K562 (cell line): ENCODE measurements at regions not wholly inside any gene's neighbourhood (a gene's known extent, or its start where the extent isn't known, plus 50 kb on each side); places are given as distances from the start of the nearest gene placed in this dataset.

Experiments
- ATAC-seq: fragments of 200-7000 bp; cut with Tn5 transposase; 3 replicates; pipeline ENCODE4 v1.9.1; 2020; ENCODE audit warnings: moderate library complexity
- BruUV-seq: library from RNA; stranded (reverse); fragments of 400-500 nt; replicated peaks from 2 replicates; lab custom pipeline; 2021; lab: Mats Ljungman, UMichigan
- CTCF ChIA-PET: fragments of 300-600 bp; formaldehyde crosslinking; extraction: SDS; loops from one replicate; lab custom pipeline; 2021; ENCODE audit warnings: low intra/inter-chr PET ratio; lab: Yijun Ruan, JAX
- POLR2A ChIA-PET: fragments of 300-600, 350-650 bp; sonication (Branson Sonifier 250); formaldehyde crosslinking; extraction: SDS; loops from one replicate; lab custom pipeline; 2021; ENCODE audit warnings: antibody characterized with exemption, inconsistent platforms; lab: Yijun Ruan, JAX
- DNase-seq, 4 experiments: peaks; one replicate each; pipeline versions ENCODE4 v3.0.0 to v3.0.0-alpha.2; 2011 to 2018; ENCODE audit warnings: low spot score in 3 of 4, mixed read lengths in 3 of 4; ENCODE audit errors: extremely low read depth in 1 of 4
- FAIRE-seq: peaks from 2 replicates; lab custom pipeline; 2011; peaks lifted over from hg19 to GRCh38; lab: Jason Lieb, UNC
- H2AFZ ChIP-seq: 2 replicates; pipeline ENCODE4 v1.6.0; 2011; ENCODE audit warnings: low read depth, low read length, control low read depth, inconsistent platforms
- H3K27ac ChIP-seq: fragments of 200-600 bp; 3 replicates; pipeline ENCODE4 v1.8.0; 2011; ENCODE audit warnings: low read depth, mild to moderate bottlenecking, control low read depth, inconsistent platforms, low read length, moderate library complexity, mixed read lengths; ENCODE audit errors: extremely low read depth
- H3K27me3 ChIP-seq, 2 experiments: fragments of 300-600 bp in 1 of 2; 2 replicates in 1 of 2; 3 replicates in 1 of 2; pipeline versions ENCODE4 v1.6.0 to v1.8.0; 2011; ENCODE audit warnings: inconsistent platforms in 2 of 2, low read length in 2 of 2, mild to moderate bottlenecking in 1 of 2, mixed read lengths in 1 of 2, moderate library complexity in 1 of 2; ENCODE audit not compliant: control insufficient read depth in 2 of 2, insufficient read depth in 2 of 2
- H3K36me3 ChIP-seq: fragments of 300-600 bp; 3 replicates; pipeline ENCODE4 v1.8.0; 2011; ENCODE audit warnings: mild to moderate bottlenecking, low read length, inconsistent platforms; ENCODE audit not compliant: control insufficient read depth, insufficient read depth
- H3K4me1 ChIP-seq, 2 experiments: fragments of 200-600 bp in 1 of 2; replicated peaks in 1 of 2; 2 replicates in 1 of 2; 3 replicates in 1 of 2; pipeline versions ENCODE4 v1.5.1 to v1.8.0; 2011; ENCODE audit warnings: inconsistent platforms in 2 of 2, low read length in 2 of 2, mild to moderate bottlenecking in 1 of 2, mixed read lengths in 1 of 2, moderate library complexity in 1 of 2; ENCODE audit not compliant: control insufficient read depth in 2 of 2, insufficient read depth in 2 of 2
- H3K4me2 ChIP-seq: 2 replicates; pipeline ENCODE4 v1.6.1; 2011; ENCODE audit warnings: low read length, control low read depth, inconsistent platforms, mixed read lengths; ENCODE audit not compliant: insufficient read depth
- H3K4me3 ChIP-seq: fragments of 200-600 bp; sonication (generic), shearing (Covaris generic); 2 replicates; pipeline ENCODE4 v1.5.1; 2016; ENCODE audit warnings: control low read depth, inconsistent platforms
- H3K79me2 ChIP-seq: fragments of 200-600 bp; 3 replicates; pipeline ENCODE4 v1.8.0; 2011; ENCODE audit warnings: low read length, inconsistent platforms; ENCODE audit not compliant: control insufficient read depth, insufficient read depth
- H3K9ac ChIP-seq, 2 experiments: 2 replicates each; pipeline versions ENCODE4 v1.6.0 to v1.6.1; 2011; ENCODE audit warnings: low read depth in 2 of 2, low read length in 2 of 2, control low read depth in 1 of 2, inconsistent platforms in 1 of 2, mild to moderate bottlenecking in 1 of 2, mixed read lengths in 1 of 2; ENCODE audit not compliant: insufficient read depth in 1 of 2
- H3K9me1 ChIP-seq: one replicate; pipeline ENCODE4 v1.6.0; 2011; ENCODE audit warnings: inconsistent platforms, mild to moderate bottlenecking, low read length, moderate library complexity; ENCODE audit not compliant: control insufficient read depth, insufficient read depth
- H3K9me3 ChIP-seq: replicated peaks from 2 replicates; pipeline ENCODE4 v1.5.1; 2011; ENCODE audit warnings: low read depth, low read length, inconsistent platforms; ENCODE audit not compliant: control insufficient read depth, insufficient read depth
- H4K20me1 ChIP-seq: replicated peaks from 2 replicates; pipeline ENCODE4 v1.6.1; 2011; ENCODE audit warnings: low read length, inconsistent platforms, mixed read lengths; ENCODE audit not compliant: control insufficient read depth, insufficient read depth
- ARHGAP35 ChIP-seq: fragments of 450-650 bp; IDR thresholded peaks from 2 replicates; pipeline ENCODE4 v1.6.1; 2018; ENCODE audit not compliant: partially characterized antibody
- BHLHE40 ChIP-seq: IDR thresholded peaks from 2 replicates; pipeline ENCODE4 v1.6.1; 2011; ENCODE audit warnings: low read length, improper control_type of control experiment
- ESRRA ChIP-seq: fragments of 450-650 bp; IDR thresholded peaks from 2 replicates; pipeline ENCODE4 v1.6.1; 2014; ENCODE audit warnings: low read depth, mild to moderate bottlenecking, moderate library complexity, borderline replicate concordance
- ETS2 ChIP-seq: IDR thresholded peaks from 2 replicates; pipeline ENCODE4 v1.6.1; 2016; ENCODE audit warnings: borderline replicate concordance, missing genetic modification characterization, mild to moderate bottlenecking, moderate library complexity, missing compliant biosample characterization; ENCODE audit not compliant: poor library complexity, severe bottlenecking
- FOS ChIP-seq: IDR thresholded peaks from 3 replicates; pipeline ENCODE4 v1.6.1; 2011; ENCODE audit not compliant: insufficient read length; ENCODE audit errors: extremely low read depth
- MAX ChIP-seq: sonication (generic); formaldehyde crosslinking; IDR thresholded peaks from 2 replicates; pipeline ENCODE4 v1.9.0; 2022; ENCODE audit warnings: mild to moderate bottlenecking, missing genetic modification reagents
- NBN ChIP-seq: fragments of 450-650 bp; IDR thresholded peaks from 2 replicates; pipeline ENCODE4 v1.6.1; 2016; ENCODE audit warnings: low read depth, mild to moderate bottlenecking
- PREB ChIP-seq: sonication (generic); formaldehyde crosslinking; IDR thresholded peaks from 2 replicates; pipeline ENCODE4 v1.8.1; 2023; ENCODE audit warnings: mild to moderate bottlenecking, missing genetic modification reagents
- RBM34 ChIP-seq: fragments of 200-400 bp; formaldehyde crosslinking; IDR thresholded peaks from 2 replicates; pipeline ENCODE4 v1.6.1; 2018; ENCODE audit warnings: low read length, borderline replicate concordance; ENCODE audit not compliant: insufficient read depth
- SNRNP70 ChIP-seq: fragments of 200-400 bp; formaldehyde crosslinking; optimal IDR thresholded peaks from 2 replicates; pipeline ENCODE3; 2017; ENCODE audit warnings: low read depth, low read length
- TCF15 ChIP-seq: fragments of 250-450 bp; sonication (Bioruptor Pico); IDR thresholded peaks from 2 replicates; pipeline ENCODE4 v1.8.0; 2022; ENCODE audit warnings: moderate library complexity, mild to moderate bottlenecking, inconsistent platforms
- TFAM ChIP-seq: fragments of 250-450 bp; sonication (Bioruptor Pico); conservative IDR thresholded peaks from 2 replicates; pipeline ENCODE4 v1.5.0; 2021; ENCODE audit warnings: mild to moderate bottlenecking, moderate library complexity
- ZNF41 ChIP-seq: fragments of 250-450 bp; sonication (Bioruptor Pico); conservative IDR thresholded peaks from 2 replicates; pipeline ENCODE4 v1.4.0; 2020; ENCODE audit warnings: mild to moderate bottlenecking
- ZNF780A ChIP-seq: fragments of 250-450 bp; sonication (Bioruptor Pico); IDR thresholded peaks from 2 replicates; pipeline ENCODE4 v1.5.0; 2021; ENCODE audit warnings: mild to moderate bottlenecking
- WGBS: fragments of 100-300 bp; shearing (Covaris generic); methylation state at CpG from one replicate; pipeline ENCODE4 v1.1.6; 2016; ENCODE audit warnings: low coverage, mixed read lengths; ENCODE audit not compliant: insufficient coverage; ENCODE audit errors: missing lambda C conversion rate; 5-methylcytosine and 5-hydroxymethylcytosine counted together
- in situ Hi-C: fragments of 300-500 bp; cut with MboI; formaldehyde crosslinking; loops from 4 replicates; pipeline ENCODE4 v1.15.0; 2018; ENCODE audit warnings: inconsistent platforms, mixed read lengths
- intact Hi-C: fragments of 100-400 bp; cut with micrococcal nuclease; formaldehyde crosslinking; loops from 2 replicates; pipeline ENCODE4 v1.14.2; 2022
- TF ChIP-seq, protein P1 (sequence below): sonication (generic); formaldehyde crosslinking; IDR thresholded peaks from 2 replicates; pipeline ENCODE4 v1.9.0; 2022; ENCODE audit warnings: mild to moderate bottlenecking, missing genetic modification reagents
- TF ChIP-seq, protein P2 (sequence below): sonication (generic); formaldehyde crosslinking; IDR thresholded peaks from 2 replicates; pipeline ENCODE4 v1.8.1; 2023; ENCODE audit warnings: mild to moderate bottlenecking, missing genetic modification reagents

DNA sequence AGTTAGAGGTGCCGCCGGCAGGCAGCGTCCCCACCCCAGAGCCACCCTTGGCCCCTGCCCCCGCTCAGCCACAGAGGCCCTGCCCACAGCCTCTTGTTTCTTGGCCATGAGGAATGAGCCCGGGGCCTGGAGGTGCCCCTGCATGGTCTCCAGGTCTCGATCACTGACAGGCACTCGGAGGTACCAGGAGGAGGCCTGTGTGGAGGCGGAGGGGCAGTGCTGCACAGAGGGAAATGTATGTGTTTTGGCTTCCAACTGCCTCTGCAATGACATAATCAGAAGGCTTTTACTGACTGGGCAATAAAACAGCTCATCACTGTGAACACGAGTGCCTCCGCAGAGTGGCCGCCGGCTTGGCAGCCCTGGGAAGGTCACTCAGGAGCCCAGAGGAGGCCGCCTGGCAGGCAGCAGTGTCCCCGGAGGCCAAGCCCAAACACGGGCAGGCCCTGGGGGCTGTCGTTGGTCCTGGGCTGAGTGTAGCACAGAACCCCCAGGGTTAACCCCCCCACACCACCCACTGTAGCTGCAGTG lies 61.1 kb upstream of the GATA5 start (continued):
- TF ChIP-seq ZNF41 (CRISPR knock-in tag), result no peak
- TF ChIP-seq, all 486 proteins: peak for 0

- no TSS peak for BruUV-seq
- ChIA-PET POLR2A (interaction anchor here (0.6 to 1.4 kb wide), 3 partner anchors 15 to 574 kb away, joined by 3 to 5 read pairs (median 3); no protein-coding TSS in a partner anchor), CTCF (no interaction called here)
- Histone ChIP-seq H3K79me2 (no peaks in the 10 kb centered on the region; the same call in 2 of the 3 replicates), H3K9ac (peak overlapping the region in 1 of 2 experiments; percentile 79; a peak in 2 of 4 replicates), H3K9me1 (peaks cover 2% of the 10 kb centered on the region), H3K27me3 (peaks cover 5 to 32% of the 10 kb centered on the region in 2 experiments; a peak in 4 of 5 replicates), H3K4me3 (no peak overlapping the region), H3K4me1 (peaks cover 26 to 84% of the 10 kb centered on the region in 2 experiments), H3K4me2 (no peak overlapping the region), H4K20me1 (no peaks in the 10 kb centered on the region), H2AFZ (peak overlapping the region; percentile 35; the same call in 1 of the 2 replicates), H3K36me3 (no peaks in the 10 kb centered on the region), H3K27ac (no peak overlapping the region), H3K9me3 (no peaks in the 10 kb centered on the region)
- WGBS, result 41% methylated on average over 23 of the region's 28 CpGs
- intact Hi-C loops, result no loop called here
- ATAC-seq (no peak), DNase-seq (peak; percentile 37 to 69 (median 58)), FAIRE-seq (no peak)
- in situ Hi-C loops, result no loop called here
- TF ChIP-seq SNRNP70 (no peak), TFAM (CRISPR knock-in tag) (no peak), NBN (no peak), MAX (CRISPR knock-in tag) (peak; percentile 82), TCF15 (no peak), ZNF780A (CRISPR knock-in tag) (no peak), RBM34 (no peak), BHLHE40 (peak; percentile 46), FOS (no peak), PREB (CRISPR knock-in tag) (no peak), ESRRA (no peak), ARHGAP35 (no peak), ETS2 (no peak)
- TF ChIP-seq, protein P1, sequence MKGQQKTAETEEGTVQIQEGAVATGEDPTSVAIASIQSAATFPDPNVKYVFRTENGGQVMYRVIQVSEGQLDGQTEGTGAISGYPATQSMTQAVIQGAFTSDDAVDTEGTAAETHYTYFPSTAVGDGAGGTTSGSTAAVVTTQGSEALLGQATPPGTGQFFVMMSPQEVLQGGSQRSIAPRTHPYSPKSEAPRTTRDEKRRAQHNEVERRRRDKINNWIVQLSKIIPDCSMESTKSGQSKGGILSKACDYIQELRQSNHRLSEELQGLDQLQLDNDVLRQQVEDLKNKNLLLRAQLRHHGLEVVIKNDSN, result peak; percentile 88
- TF ChIP-seq, protein P2, sequence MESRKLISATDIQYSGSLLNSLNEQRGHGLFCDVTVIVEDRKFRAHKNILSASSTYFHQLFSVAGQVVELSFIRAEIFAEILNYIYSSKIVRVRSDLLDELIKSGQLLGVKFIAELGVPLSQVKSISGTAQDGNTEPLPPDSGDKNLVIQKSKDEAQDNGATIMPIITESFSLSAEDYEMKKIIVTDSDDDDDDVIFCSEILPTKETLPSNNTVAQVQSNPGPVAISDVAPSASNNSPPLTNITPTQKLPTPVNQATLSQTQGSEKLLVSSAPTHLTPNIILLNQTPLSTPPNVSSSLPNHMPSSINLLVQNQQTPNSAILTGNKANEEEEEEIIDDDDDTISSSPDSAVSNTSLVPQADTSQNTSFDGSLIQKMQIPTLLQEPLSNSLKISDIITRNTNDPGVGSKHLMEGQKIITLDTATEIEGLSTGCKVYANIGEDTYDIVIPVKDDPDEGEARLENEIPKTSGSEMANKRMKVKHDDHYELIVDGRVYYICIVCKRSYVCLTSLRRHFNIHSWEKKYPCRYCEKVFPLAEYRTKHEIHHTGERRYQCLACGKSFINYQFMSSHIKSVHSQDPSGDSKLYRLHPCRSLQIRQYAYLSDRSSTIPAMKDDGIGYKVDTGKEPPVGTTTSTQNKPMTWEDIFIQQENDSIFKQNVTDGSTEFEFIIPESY, result peak; percentile 96
These were observed 62.0 kb upstream of the GATA5 start for GRCh38 chr20:62537649-62538292.
